ENCODE measurements at regions not wholly inside any gene's neighbourhood (a gene's known extent, or its start where the extent isn't known, plus 50 kb on each side); places are given as distances from the start of the nearest gene placed in this dataset.

DNA sequence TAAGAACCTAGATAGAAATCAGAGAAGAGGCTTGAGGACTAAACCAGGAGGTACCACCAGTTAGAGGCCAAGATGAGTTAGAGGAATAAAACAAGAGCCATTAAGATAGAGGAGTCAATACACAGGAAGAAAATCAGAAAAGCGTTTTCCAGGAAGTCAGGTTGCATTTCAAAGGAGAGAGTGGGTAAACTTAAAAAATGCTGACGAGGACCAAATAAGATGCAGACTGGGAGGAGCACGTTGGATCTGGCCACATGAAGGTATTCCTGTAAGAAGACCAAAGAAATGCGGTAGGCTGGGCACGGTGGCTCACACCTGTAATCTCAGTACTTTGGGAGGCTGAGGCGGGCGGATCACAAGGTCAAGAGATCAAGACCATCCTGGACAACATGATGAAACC is 533.1 kb upstream of the TENM3 start:
- DNase-seq (ENCODE audit: low spot score): no peak

- DNase-seq (ENCODE audit: low spot score): no peak
Measured at GRCh38 chr4:181711387-181711786, 531.8 kb upstream of the TENM3 start.

DNA sequence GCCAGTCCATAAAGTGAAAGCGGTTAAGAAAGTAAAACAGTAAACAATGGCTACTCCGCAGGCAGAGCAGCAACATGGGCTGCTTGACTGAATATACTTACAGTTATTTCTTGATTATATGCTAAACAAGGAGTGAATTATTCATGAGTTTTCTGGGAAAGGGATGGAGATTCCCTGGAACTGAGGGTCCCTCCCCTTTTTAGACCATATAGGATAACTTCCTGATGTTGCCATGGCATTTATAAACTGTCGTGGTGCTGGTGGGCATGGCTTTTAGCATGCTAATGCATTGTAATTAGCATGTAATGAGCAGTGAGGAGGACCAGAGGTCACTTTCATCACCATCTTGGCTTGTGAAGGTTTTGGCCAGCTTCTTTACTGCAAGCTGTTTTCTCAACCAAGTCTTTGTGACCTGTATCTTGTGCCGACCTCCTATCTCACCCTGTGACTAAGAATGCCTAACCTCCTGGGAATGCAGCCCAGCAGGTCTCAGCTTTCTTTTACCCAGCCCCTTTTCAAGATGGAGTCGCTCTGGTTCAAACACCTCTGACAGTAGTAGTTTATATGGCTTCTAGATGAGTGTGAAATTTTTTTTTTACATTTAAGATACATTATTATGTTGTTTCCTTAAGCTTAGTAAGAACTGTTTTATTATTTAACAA is 514.8 kb upstream of the TENM3 start:
- DNase-seq (ENCODE audit: low spot score): no peak

- DNase-seq (ENCODE audit: low spot score): no peak
Measured at GRCh38 chr4:181731900-181732299, 511.3 kb upstream of the TENM3 start.

GRCh38 chr4:181737744-181738143 is 505.5 kb upstream of the TENM3 start:
- no peak for DNase-seq (ENCODE audit: low spot score)

GRCh38 chr4:181739031-181739430 is 504.2 kb upstream of the TENM3 start:
- no peak for DNase-seq (ENCODE audit: low spot score)

DNA sequence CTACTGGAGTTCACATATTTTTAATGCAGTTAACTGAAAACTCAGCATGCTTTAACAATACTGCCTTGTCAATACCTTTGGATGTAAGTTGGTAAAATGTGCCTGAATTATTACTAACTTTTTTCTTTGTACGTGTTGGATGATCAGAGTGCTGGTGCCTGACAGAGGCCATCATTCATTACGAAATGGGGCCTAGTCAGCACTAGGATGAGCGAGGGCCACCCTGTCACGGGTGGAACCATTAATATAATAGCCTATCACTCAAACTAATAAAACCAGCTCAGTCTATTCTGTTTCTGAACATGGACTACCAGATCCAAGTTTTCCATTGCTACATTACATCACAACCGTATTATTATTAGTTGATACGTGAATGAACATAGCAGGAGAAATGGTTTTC is 501.7 kb upstream of the TENM3 start:
- no peak for DNase-seq (ENCODE audit: low spot score)

- DNase-seq (ENCODE audit: low spot score): no peak
Measured at GRCh38 chr4:181745933-181746625, 497.1 kb upstream of the TENM3 start.

DNA sequence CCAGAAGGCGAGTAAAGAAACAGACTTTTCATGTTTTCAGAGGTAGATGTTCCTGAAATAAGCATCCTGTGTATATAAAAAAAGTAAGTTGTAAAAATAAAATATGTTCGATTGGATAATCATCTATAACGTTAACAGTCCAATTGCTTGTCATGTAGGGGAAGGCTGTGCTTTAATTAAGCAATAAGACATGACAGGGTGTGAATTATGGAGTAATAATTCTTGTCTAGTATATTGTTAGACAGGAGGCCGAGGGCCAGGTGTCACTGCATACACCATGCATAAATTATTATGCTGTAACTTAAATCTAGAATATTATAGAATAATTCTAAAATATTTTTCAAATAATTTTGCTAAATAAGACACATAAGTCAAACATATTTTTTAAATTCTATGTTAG is 494.6 kb upstream of the TENM3 start:
- no peak for DNase-seq (ENCODE audit: low spot score)

- no peak for DNase-seq (ENCODE audit: low spot score)
Measured at GRCh38 chr4:181752516-181752915, 490.7 kb upstream of the TENM3 start.

- DNase-seq (ENCODE audit: low spot score): no peak
Measured at GRCh38 chr4:181753207-181753606, 490.0 kb upstream of the TENM3 start.

- DNase-seq (ENCODE audit: low spot score): no peak
Measured at GRCh38 chr4:181755846-181756245, 487.4 kb upstream of the TENM3 start.

DNA sequence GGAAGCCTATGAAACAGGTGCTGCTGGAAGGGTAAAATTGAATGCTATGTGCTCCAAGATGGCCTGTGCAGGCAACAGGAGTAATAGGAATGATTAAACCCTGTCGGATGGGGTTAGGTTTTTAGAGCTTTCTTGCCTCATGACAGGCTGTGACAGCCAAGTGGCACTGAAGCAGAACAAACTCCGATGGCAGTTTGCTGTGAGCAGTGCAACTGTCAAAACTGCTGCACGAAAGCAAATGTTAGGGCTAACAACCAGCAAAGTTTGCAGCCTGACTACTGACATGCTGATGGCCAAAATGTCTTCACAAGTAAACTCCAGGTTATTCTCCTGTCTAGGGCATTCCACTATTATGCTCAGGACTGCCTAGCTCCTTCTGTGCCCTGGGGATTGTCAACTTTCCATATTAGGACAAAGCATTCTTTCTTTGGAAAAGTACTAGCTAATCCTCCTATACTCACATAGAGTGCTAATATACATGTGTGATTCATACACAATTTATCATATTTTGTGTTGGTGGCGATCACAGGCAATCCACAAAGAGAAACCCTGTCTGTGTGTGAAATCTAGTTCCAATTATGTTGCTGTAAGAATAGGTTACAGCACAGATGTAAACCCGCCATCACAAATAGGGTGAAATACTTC is 486.6 kb upstream of the TENM3 start:
- no peak for DNase-seq (ENCODE audit: low spot score)

DNA sequence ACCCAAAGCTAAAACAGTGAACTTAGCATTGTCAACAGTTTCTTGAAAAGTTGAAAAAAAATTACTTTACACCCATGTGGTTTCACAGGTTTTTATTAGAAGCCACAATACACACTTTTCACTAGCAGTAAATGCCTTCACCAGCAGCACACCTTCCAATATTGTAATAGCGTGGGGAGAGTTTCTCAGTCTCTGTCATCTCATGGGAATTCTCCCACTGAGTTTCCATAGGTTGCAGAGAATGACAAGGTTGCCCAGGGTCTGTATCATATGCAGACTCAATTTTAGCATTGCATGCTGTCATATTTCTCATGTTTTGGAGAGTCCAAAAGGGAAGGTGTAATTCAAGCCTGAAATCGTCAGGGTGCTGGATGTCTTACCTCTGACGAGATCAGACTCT is 486.1 kb upstream of the TENM3 start:
- DNase-seq (ENCODE audit: low spot score): no peak

DNA sequence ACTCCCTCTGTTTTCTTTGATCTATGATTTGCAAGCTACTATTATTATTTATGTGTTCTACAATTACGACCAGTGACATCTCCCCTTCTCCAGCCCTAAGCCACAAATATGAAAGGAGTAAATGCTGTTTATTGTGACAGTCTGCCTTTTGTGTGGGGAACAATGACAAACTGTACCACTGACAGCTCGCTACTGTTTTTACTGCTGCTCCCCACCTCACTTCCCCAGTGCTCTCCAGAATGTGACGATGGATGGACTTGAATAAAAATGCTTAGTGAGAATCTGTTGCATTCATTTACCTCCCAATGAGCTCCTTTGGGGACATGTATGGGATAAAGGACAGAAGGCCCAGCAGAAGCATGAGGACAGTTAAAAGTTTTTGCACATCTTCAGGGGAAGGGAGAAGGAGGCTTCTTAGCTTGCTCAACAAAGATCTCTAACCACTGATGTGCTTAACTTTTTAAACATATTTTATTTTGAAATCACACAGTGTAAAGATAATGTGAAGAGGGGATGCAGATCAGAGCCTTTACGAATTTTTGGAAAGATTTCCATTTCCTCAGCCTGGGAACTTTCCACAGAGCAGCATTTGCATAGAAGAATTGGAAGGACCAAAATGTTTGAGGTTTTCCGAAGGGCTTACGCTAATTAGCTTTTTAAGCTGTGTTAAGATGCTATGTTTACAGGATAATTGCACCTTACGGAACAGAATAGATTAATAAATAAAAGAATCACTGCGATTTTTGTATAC is 485.1 kb upstream of the TENM3 start:
- DNase-seq (ENCODE audit: low spot score): no peak

DNA sequence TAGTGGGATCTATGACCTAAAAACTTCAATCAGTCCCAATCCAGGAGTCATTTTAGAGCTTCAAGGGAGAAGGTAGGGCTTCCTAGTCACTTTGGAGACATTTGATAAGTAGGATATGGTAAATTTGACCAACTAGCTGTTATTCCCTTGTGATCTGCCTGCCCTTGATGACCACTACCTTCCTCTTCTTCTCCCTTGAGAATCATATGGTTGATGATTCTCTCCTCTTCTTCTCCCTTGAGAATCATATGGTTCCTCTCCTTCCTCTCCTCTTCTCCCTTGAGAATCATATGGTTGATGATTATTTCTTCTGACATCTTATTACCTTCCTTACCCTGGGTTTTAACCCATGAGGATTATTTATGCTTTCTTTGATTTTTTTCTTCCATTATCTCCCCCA is 482.6 kb upstream of the TENM3 start:
- DNase-seq (ENCODE audit: low spot score): no peak

GRCh38 chr4:181761156-181761555 is 482.0 kb upstream of the TENM3 start:
- no peak for DNase-seq (ENCODE audit: low spot score)

DNA sequence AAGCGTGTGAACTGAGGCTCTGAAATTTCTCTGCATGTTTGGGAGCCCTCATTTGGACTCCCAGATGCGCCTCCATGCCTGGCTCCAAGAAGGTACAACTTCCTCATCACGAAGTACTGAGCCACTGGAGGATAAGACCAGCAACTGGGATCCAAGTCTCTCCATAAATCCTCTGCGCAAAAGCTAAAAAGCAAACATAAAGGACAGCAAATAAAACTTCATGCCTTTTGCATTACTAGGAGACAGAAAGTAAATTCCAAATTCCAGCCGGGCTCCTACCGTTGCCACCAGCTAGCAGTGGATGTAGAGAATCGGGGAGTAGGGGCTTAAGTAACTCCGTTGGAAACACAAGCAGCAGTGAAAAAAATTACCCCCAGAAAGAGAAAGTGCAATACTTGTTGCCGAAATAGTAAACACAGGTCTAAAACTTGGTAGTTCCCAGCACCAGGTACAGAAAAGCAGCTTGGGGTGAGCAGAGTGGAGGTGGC is 477.1 kb upstream of the TENM3 start:
- peak; percentile 23 for DNase-seq (ENCODE audit: low spot score)

DNA sequence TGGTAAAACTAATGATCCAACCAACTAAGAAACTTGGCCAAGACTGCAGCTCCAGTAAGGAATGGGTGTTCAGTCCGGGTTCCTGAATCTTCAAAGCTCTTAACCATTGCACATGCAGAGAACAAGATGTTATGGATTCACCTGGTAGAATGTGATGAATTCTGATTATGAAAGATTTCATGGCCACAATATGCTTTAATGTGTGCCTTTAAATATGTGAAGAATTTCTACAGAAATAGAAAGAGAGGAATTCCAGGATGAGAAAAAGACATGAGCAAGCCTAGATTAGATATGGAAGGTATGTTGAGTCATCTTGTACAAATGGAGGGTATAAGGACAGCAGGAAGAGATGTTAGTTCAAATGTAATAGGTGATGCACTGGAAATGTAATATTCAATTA is 472.2 kb upstream of the TENM3 start:
- no peak for DNase-seq (ENCODE audit: low spot score)

GRCh38 chr4:181775298-181775697 is 467.9 kb upstream of the TENM3 start:
- no peak for DNase-seq (ENCODE audit: low spot score)

- no peak for DNase-seq (ENCODE audit: low spot score)
Measured at GRCh38 chr4:181776264-181777054, 466.7 kb upstream of the TENM3 start.

All from umbilical cord (tissue), 1 donor.